ENCODE measurements at regions not wholly inside any gene's neighbourhood (a gene's known extent, or its start where the extent isn't known, plus 50 kb on each side); places are given as distances from the start of the nearest gene placed in this dataset.
"Not testable (repeated sequence)": the region's sequence is repeated elsewhere in the genome, so short reads cannot be mapped to it uniquely, and the experiment has no call there.

- DNase-seq (ENCODE audit: low spot score), result no peak
These were observed 268.2 kb upstream of the DAAM1 start for GRCh38 chr14:58920230-58920629.

GRCh38 chr14:58922201-58922940, 266.1 kb upstream of the DAAM1 start:
- H3K27ac ChIP-seq (ENCODE audit: extremely low read length, insufficient read depth, low read length); ATAC-seq; CTCF ChIA-PET (ENCODE audit: low intra/inter-chr PET ratio, low total read pairs); FAIRE-seq; H4K20me1 ChIP-seq (ENCODE audit: insufficient read depth, low read length); H3K36me3 ChIP-seq (replicated peaks in 1 of 2; ENCODE audit: control insufficient read depth in 1 of 2, insufficient read depth in 2 of 2, low read length in 2 of 2); POLR2A ChIA-PET; H3K9ac ChIP-seq (ENCODE audit: insufficient read depth, low read depth, low read length); H3K4me3 ChIP-seq (replicated peaks in 1 of 3; ENCODE audit: insufficient read depth in 1 of 3, low read depth in 2 of 3, low read length in 3 of 3); H3K4me2 ChIP-seq (ENCODE audit: low read depth, low read length); H3K4me1 ChIP-seq (ENCODE audit: insufficient read depth, low read length); H3K9me3 ChIP-seq (ENCODE audit: low read length); BruUV-seq (replicated peaks); H2AFZ ChIP-seq (ENCODE audit: low read length); H3K27me3 ChIP-seq (ENCODE audit: control insufficient read depth in 1 of 2, insufficient read depth in 2 of 2, low read length in 2 of 2); in situ Hi-C loops (cut with HindIII; ENCODE audit: extremely low pct_ligation_motif_present, low pct_unique_long_range_greater_than_20kb); DNase-seq (ENCODE audit: low spot score); intact Hi-C loops (cut with micrococcal nuclease; ENCODE audit: unreplicated experiment); H3K79me2 ChIP-seq (ENCODE audit: insufficient read depth, low read length): not testable (repeated sequence)
- WGBS (ENCODE audit: low lambda C conversion rate), result 0% methylated on average over 3 of the region's 3 CpGs

More at GRCh38 chr14:58920230-58920629, 268.2 kb upstream of the DAAM1 start:
- H3K4me1 ChIP-seq (ENCODE audit: insufficient read depth, low read length), result no peaks in the 10 kb centered on the region
- 1% methylated on average over 3 of the region's 3 CpGs for WGBS (ENCODE audit: low lambda C conversion rate)
- BruUV-seq (replicated peaks), result no TSS peak
- no peak overlapping the region for H3K4me3 ChIP-seq (replicated peaks in 1 of 3; ENCODE audit: insufficient read depth in 1 of 3, low read depth in 2 of 3, low read length in 3 of 3)
- in situ Hi-C loops (cut with HindIII; ENCODE audit: extremely low pct_ligation_motif_present, low pct_unique_long_range_greater_than_20kb) (no loop called here), intact Hi-C loops (cut with micrococcal nuclease; ENCODE audit: unreplicated experiment) (no loop called here)
- H3K27me3 ChIP-seq (ENCODE audit: control insufficient read depth in 1 of 2, insufficient read depth in 2 of 2, low read length in 2 of 2), result no peaks in the 10 kb centered on the region
- ATAC-seq, result no peak
- CTCF ChIA-PET (ENCODE audit: low intra/inter-chr PET ratio, low total read pairs), result no interaction called here
- no peaks in the 10 kb centered on the region for H3K9me3 ChIP-seq (ENCODE audit: low read length)
- POLR2A ChIA-PET, result no interaction called here
- no peaks in the 10 kb centered on the region for H3K79me2 ChIP-seq (ENCODE audit: insufficient read depth, low read length)
- no peak overlapping the region for H3K27ac ChIP-seq (ENCODE audit: extremely low read length, insufficient read depth, low read length)
- no peak overlapping the region for H3K4me2 ChIP-seq (ENCODE audit: low read depth, low read length)
- H2AFZ ChIP-seq (ENCODE audit: low read length), result no peak overlapping the region
- FAIRE-seq, result no peak
- TF ChIP-seq NFYB (CRISPR knock-in tag; IDR thresholded peaks at IDR 0.05) (no peak), ZMYM3 (CRISPR knock-in tag; IDR thresholded peaks at IDR 0.05) (no peak), ZNF678 (CRISPR knock-in tag; IDR thresholded peaks at IDR 0.05) (no peak), SAFB2 (CRISPR knock-in tag; IDR thresholded peaks at IDR 0.05; ENCODE audit: borderline replicate concordance, low read depth) (no peak), KLF6 (CRISPR knock-in tag; IDR thresholded peaks at IDR 0.05) (no peak), NCOR1 (IDR thresholded peaks at IDR 0.05; ENCODE audit: borderline replicate concordance, low read length) (no peak), MIER3 (CRISPR knock-in tag; IDR thresholded peaks at IDR 0.05; ENCODE audit: borderline replicate concordance) (no peak), NRL (CRISPR knock-in tag; IDR thresholded peaks at IDR 0.05; ENCODE audit: borderline replicate concordance) (no peak), ZNF430 (CRISPR knock-in tag; IDR thresholded peaks at IDR 0.05) (no peak), WIZ (CRISPR knock-in tag; IDR thresholded peaks at IDR 0.05) (no peak), ZNF333 (CRISPR knock-in tag; IDR thresholded peaks at IDR 0.05; ENCODE audit: borderline replicate concordance) (no peak), ZNF296 (CRISPR knock-in tag; conservative IDR thresholded peaks at IDR 0.05) (no peak)
- no peak overlapping the region for H3K9ac ChIP-seq (ENCODE audit: insufficient read depth, low read depth, low read length)
- H3K36me3 ChIP-seq (replicated peaks in 1 of 2; ENCODE audit: control insufficient read depth in 1 of 2, insufficient read depth in 2 of 2, low read length in 2 of 2), result no peaks in the 10 kb centered on the region
- H4K20me1 ChIP-seq (ENCODE audit: insufficient read depth, low read length), result no peaks in the 10 kb centered on the region

Measured in HepG2 (cell line).